Suppressor macrophage (primary cell): ENCODE measurements at regions not wholly inside any gene's neighbourhood (a gene's known extent, or its start where the extent isn't known, plus 50 kb on each side); places are given as distances from the start of the nearest gene placed in this dataset.

Experiments
- DNase-seq, 4 experiments: peaks; one replicate each; pipeline ENCODE4 v3.0.0-alpha.2; 2020 to 2022

DNA sequence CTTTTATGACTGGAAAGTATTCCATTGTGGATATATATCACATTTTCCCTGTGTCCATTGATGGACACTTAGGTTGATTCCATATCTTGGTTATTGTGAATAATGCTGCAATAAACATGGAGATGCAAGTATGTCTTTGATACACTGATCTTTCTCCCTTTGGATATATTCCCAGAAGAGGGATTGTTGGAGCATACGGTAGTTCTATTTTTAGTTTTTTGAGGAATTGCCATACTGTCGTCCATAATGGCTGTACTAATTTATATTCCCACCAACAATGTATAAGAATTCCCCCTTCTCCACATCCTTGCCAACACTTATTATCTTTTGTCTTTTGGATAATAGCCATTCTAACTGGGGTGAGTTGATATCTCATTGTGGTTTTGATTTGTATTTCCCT, 54.9 kb upstream of the PITX1 start:
- DNase-seq = no peak

- no peak for DNase-seq
Measured at GRCh38 chr5:135087950-135088349, 53.9 kb upstream of the PITX1 start.

GRCh38 chr5:135085936-135086725, 52.1 kb upstream of the PITX1 start:
- no peak for DNase-seq

DNA sequence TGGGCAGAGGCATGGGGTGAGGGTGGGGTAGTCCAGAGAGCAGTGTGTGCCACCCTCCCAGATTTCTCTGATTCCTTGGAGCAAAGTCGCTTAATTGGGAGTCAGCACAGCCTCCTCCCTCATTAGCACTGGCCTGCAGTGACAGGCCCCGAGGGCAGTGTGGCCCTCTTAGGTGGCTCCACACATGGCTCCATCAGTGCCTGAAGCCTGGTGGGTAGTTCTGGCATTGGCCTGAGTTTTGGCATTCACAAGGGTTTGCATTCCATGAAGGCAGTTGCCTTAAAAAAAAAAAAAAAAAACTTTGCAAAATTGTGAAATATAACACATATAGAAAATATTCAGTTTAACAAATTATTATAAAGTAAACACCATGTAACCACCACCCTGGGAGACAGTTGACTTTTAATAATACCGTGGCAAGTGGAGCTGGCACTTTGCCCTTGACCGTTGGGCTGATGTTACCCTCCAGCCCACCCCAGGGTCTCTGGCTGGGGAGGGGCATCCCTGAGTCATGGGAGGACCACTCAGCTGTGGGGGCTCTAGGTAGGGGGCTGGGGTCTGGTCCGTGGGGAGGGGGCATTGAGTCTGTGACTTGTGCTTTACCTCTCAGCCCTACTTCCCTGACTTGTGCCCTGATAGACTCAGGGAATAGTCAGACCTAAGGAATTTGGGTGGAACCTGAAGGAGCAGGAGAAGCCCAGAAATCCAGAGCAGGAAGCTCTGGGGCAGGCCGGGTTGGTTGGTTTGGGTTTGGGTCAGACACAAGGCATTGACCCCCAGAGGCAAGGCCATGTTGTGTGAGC, 51.3 kb upstream of the PITX1 start:
- DNase-seq = no peak
